DND-41 (cell line): ENCODE measurements at regions not wholly inside any gene's neighbourhood (a gene's known extent, or its start where the extent isn't known, plus 50 kb on each side); places are given as distances from the start of the nearest gene placed in this dataset.

Source experiments
- ATAC-seq: fragments of 200-7000 bp; cut with Tn5 transposase; 3 replicates; pipeline ENCODE4 v1.9.1; 2021; ENCODE audit warnings: low read depth; ENCODE audit not compliant: insufficient read depth
- DNase-seq: peaks from one replicate; pipeline ENCODE4 v3.0.0-alpha.2; 2020
- H2AFZ ChIP-seq: 2 replicates; pipeline ENCODE4 v1.6.0; 2012; ENCODE audit warnings: low read depth, low read length
- H3K27ac ChIP-seq: 2 replicates; pipeline ENCODE4 v1.5.1; 2012; ENCODE audit warnings: low read length, inconsistent platforms
- H3K27me3 ChIP-seq: fragments of 200-600 bp; sonication (generic); 2 replicates; pipeline ENCODE4 v1.6.0; 2012; ENCODE audit warnings: low read length, mild to moderate bottlenecking, inconsistent platforms; ENCODE audit not compliant: insufficient read depth, poor library complexity
- H3K36me3 ChIP-seq: 2 replicates; pipeline ENCODE4 v1.5.1; 2012; ENCODE audit warnings: low read length, inconsistent platforms; ENCODE audit not compliant: insufficient read depth
- H3K4me1 ChIP-seq: 2 replicates; pipeline ENCODE4 v1.5.1; 2012; ENCODE audit warnings: mild to moderate bottlenecking, low read length; ENCODE audit not compliant: insufficient read depth
- H3K4me2 ChIP-seq: 2 replicates; pipeline ENCODE4 v1.6.0; 2012; ENCODE audit warnings: mild to moderate bottlenecking, moderate library complexity, low read length, inconsistent platforms; ENCODE audit not compliant: insufficient read depth
- H3K4me3 ChIP-seq, 2 experiments: fragments of 200-600 bp in 1 of 2; shearing (Covaris generic) in 1 of 2; 2 replicates each; pipeline ENCODE4 v1.5.1; 2012 to 2016; ENCODE audit warnings: inconsistent platforms in 2 of 2, low read length in 2 of 2, mild to moderate bottlenecking in 2 of 2, low read depth in 1 of 2, moderate library complexity in 1 of 2
- H3K79me2 ChIP-seq: 2 replicates; pipeline ENCODE4 v1.6.0; 2012; ENCODE audit warnings: low read length, inconsistent platforms; ENCODE audit not compliant: insufficient read depth
- H3K9ac ChIP-seq: 2 replicates; pipeline ENCODE4 v1.6.0; 2012; ENCODE audit warnings: low read depth, mild to moderate bottlenecking, inconsistent platforms, low read length, moderate library complexity
- H3K9me3 ChIP-seq: 2 replicates; pipeline ENCODE4 v1.5.1; 2012; ENCODE audit warnings: low read length, moderate library complexity, mild to moderate bottlenecking, inconsistent platforms; ENCODE audit not compliant: insufficient read depth, severe bottlenecking
- H4K20me1 ChIP-seq: 2 replicates; pipeline ENCODE4 v1.6.0; 2012; ENCODE audit warnings: low read length; ENCODE audit not compliant: insufficient read depth
- CTCF ChIP-seq: IDR thresholded peaks from 2 replicates; pipeline ENCODE4 v1.5.1; 2012; ENCODE audit warnings: borderline replicate concordance, low read length, moderate library complexity, mild to moderate bottlenecking; ENCODE audit not compliant: poor library complexity, severe bottlenecking; ENCODE audit errors: extremely low read depth
- EZH2 ChIP-seq: IDR thresholded peaks from 3 replicates; pipeline ENCODE4 v1.6.1; 2012; ENCODE audit warnings: borderline replicate concordance, low read depth, mild to moderate bottlenecking, moderate library complexity, low read length, inconsistent platforms; ENCODE audit not compliant: severe bottlenecking

- H3K79me2 ChIP-seq: no peaks in the 10 kb centered on the region
- ATAC-seq (no peak), DNase-seq (no peak)
- no peak overlapping the region for H3K4me2 ChIP-seq
- H3K27me3 ChIP-seq: no peaks in the 10 kb centered on the region
- no peak overlapping the region for H3K9ac ChIP-seq
- H3K9me3 ChIP-seq: no peaks in the 10 kb centered on the region
- TF ChIP-seq EZH2: no peak
- no peak for TF ChIP-seq CTCF
- H3K4me1 ChIP-seq: no peaks in the 10 kb centered on the region
- no peak overlapping the region for H2AFZ ChIP-seq
- H3K36me3 ChIP-seq: no peaks in the 10 kb centered on the region
- no peaks in the 10 kb centered on the region for H4K20me1 ChIP-seq
- no peak overlapping the region for H3K27ac ChIP-seq
- no peak overlapping the region for H3K4me3 ChIP-seq
Observed at GRCh38 chr10:124343351-124344265, 75.1 kb downstream of the OAT start.

GRCh38 chr10:124342821-124343170 lies 75.9 kb downstream of the OAT start:
- Histone ChIP-seq H2AFZ (no peak overlapping the region), H4K20me1 (no peaks in the 10 kb centered on the region), H3K79me2 (no peaks in the 10 kb centered on the region), H3K4me3 (no peak overlapping the region), H3K36me3 (no peaks in the 10 kb centered on the region), H3K27ac (no peak overlapping the region), H3K27me3 (no peaks in the 10 kb centered on the region), H3K9ac (no peak overlapping the region), H3K4me2 (no peak overlapping the region), H3K4me1 (no peaks in the 10 kb centered on the region), H3K9me3 (no peaks in the 10 kb centered on the region)
- DNase-seq (no peak), ATAC-seq (no peak)
- TF ChIP-seq CTCF: no peak
- no peak for TF ChIP-seq EZH2

- H3K9ac ChIP-seq: no peak overlapping the region
- no peak overlapping the region for H3K27ac ChIP-seq
- no peaks in the 10 kb centered on the region for H3K79me2 ChIP-seq
- DNase-seq (no peak), ATAC-seq (no peak)
- H3K9me3 ChIP-seq: no peaks in the 10 kb centered on the region
- H3K4me2 ChIP-seq: no peak overlapping the region
- TF ChIP-seq EZH2 (no peak), CTCF (no peak)
- no peak overlapping the region for H2AFZ ChIP-seq
- no peaks in the 10 kb centered on the region for H3K4me1 ChIP-seq
- no peaks in the 10 kb centered on the region for H3K36me3 ChIP-seq
- no peak overlapping the region for H3K4me3 ChIP-seq
- H4K20me1 ChIP-seq: no peaks in the 10 kb centered on the region
- no peaks in the 10 kb centered on the region for H3K27me3 ChIP-seq
Observed at GRCh38 chr10:124342136-124342820, 76.4 kb downstream of the OAT start.
